PFSK-1 (cell line): ENCODE measurements at regions not wholly inside any gene's neighbourhood (a gene's known extent, or its start where the extent isn't known, plus 50 kb on each side); places are given as distances from the start of the nearest gene placed in this dataset.

Source experiments
- FOXP2 ChIP-seq: optimal IDR thresholded peaks from 2 replicates; pipeline ENCODE3; 2011; ENCODE audit warnings: borderline replicate concordance, control low read depth, inconsistent platforms; ENCODE audit not compliant: insufficient read depth; ENCODE audit errors: extremely low read length, extremely low read depth
- POLR2AphosphoS5 ChIP-seq: IDR thresholded peaks from 2 replicates; pipeline ENCODE4 v1.6.1; 2012; ENCODE audit warnings: low read depth, mild to moderate bottlenecking, control low read depth, low read length, moderate library complexity
- SIN3A ChIP-seq: IDR thresholded peaks from 2 replicates; pipeline ENCODE4 v1.6.1; 2012; ENCODE audit warnings: mild to moderate bottlenecking, low read length, moderate library complexity, borderline replicate concordance; ENCODE audit not compliant: insufficient read depth
- TAF1 ChIP-seq: IDR thresholded peaks from 2 replicates; pipeline ENCODE4 v1.6.1; 2012; ENCODE audit warnings: low read length, control low read depth, borderline replicate concordance; ENCODE audit not compliant: insufficient read depth
- TF ChIP-seq, protein P1 (sequence below), 2 experiments: IDR thresholded peaks; 2 replicates each; pipeline versions ENCODE4 v1.6.1 to v1.8.0; 2011 to 2012; ENCODE audit warnings: low read depth in 2 of 2, low read length in 2 of 2, control low read depth in 1 of 2, inconsistent platforms in 1 of 2, mild to moderate bottlenecking in 1 of 2, moderate library complexity in 1 of 2; ENCODE audit not compliant: insufficient read depth in 1 of 2

DNA sequence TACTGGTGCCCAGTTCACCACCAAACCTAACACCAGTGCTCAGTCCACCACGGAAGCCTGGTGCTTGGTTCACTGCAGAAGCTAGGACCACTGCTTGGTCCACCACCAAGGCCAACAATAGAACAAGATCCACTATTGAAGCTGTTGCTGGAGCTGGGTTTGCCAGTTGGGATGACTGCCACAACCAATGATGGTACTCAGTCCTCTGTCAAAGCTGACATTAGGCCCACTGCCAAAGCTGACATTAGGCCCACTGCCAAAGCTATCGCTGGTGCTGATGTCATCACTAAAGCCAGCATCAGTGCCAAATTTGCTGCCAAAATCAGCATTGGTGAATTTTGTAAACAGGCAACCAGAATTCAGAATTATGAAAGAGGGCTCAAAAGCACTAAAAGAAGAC is 1850.2 kb upstream of the RAG2 start:
- no peak for TF ChIP-seq FOXP2
- TF ChIP-seq, protein P1, sequence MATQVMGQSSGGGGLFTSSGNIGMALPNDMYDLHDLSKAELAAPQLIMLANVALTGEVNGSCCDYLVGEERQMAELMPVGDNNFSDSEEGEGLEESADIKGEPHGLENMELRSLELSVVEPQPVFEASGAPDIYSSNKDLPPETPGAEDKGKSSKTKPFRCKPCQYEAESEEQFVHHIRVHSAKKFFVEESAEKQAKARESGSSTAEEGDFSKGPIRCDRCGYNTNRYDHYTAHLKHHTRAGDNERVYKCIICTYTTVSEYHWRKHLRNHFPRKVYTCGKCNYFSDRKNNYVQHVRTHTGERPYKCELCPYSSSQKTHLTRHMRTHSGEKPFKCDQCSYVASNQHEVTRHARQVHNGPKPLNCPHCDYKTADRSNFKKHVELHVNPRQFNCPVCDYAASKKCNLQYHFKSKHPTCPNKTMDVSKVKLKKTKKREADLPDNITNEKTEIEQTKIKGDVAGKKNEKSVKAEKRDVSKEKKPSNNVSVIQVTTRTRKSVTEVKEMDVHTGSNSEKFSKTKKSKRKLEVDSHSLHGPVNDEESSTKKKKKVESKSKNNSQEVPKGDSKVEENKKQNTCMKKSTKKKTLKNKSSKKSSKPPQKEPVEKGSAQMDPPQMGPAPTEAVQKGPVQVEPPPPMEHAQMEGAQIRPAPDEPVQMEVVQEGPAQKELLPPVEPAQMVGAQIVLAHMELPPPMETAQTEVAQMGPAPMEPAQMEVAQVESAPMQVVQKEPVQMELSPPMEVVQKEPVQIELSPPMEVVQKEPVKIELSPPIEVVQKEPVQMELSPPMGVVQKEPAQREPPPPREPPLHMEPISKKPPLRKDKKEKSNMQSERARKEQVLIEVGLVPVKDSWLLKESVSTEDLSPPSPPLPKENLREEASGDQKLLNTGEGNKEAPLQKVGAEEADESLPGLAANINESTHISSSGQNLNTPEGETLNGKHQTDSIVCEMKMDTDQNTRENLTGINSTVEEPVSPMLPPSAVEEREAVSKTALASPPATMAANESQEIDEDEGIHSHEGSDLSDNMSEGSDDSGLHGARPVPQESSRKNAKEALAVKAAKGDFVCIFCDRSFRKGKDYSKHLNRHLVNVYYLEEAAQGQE (IDR thresholded peaks at IDR 0.05; ENCODE audit: insufficient read depth in 1 of 2, low read depth in 2 of 2, low read length in 2 of 2): 0 out of 4 replicates have a peak, but pooled peaks of 1 of the 2 experiments have one; percentile 25

DNA sequence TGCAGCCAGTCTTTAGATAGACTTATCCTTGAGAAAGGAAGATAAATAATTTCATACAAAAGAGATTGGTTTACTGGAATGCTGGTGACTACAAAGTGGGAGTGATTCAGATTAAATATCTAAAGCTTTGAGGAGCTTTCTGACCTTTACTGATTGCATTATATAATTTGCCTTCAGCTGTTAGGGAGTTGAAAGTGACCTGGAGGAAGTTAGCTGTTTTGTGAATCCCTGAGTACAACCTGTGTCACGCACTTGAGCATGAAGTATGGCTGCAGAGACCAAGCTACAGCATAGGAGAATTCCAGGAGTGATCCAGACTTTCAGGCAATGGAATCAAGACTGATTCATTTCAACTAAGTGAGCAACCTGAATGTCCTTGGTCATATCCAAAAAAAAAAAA is 1848.3 kb upstream of the RAG2 start:
- no peak for TF ChIP-seq SIN3A
- no peak for TF ChIP-seq TAF1
- no peak for TF ChIP-seq FOXP2
- TF ChIP-seq, protein P1 (IDR thresholded peaks at IDR 0.05; ENCODE audit: insufficient read depth in 1 of 2, low read depth in 2 of 2, low read length in 2 of 2): no peak
- TF ChIP-seq POLR2AphosphoS5: no peak

DNA sequence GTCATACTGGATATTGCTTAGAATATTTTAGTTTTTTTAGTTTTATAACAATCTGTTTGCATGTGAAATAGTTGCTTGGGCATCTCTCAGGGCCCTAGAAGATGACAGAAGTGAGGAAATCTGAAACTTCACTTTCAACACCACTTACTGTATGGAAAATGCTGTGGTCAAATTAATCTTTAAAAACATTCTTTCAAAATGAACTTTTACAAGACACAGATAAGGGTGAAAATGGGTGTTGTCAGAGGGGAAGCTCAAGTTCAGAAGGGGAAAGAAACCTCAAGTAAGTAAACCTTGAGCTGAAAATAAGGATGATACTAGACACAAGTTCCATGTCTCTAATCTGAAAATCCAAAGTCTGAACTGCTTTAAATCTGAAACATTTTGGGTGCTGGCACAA is 1840.1 kb upstream of the RAG2 start:
- TF ChIP-seq SIN3A (no peak), POLR2AphosphoS5 (no peak), FOXP2 (no peak), TAF1 (no peak)
- TF ChIP-seq, protein P1 (IDR thresholded peaks at IDR 0.05; ENCODE audit: insufficient read depth in 1 of 2, low read depth in 2 of 2, low read length in 2 of 2): no peak

DNA sequence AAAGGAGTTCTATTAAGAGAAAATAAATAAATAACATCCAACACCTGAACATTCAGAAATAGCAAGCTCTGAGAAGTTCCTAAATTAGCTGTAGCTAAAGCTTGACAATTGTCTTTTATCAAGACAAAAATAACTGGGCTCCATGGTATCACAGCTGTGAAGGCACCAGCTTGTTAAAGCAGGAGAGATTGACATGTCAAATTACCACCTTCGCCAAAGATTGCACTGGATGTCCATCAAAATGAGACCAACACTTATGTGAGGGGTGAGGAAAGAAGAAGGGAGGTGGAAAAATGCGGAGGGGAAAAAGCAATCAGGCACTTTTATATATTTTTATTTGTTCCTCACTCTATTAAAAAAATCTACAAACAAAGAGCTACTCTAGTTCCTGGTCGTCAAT is 1827.5 kb upstream of the RAG2 start:
- TF ChIP-seq, protein P1 (IDR thresholded peaks at IDR 0.05; ENCODE audit: insufficient read depth in 1 of 2, low read depth in 2 of 2, low read length in 2 of 2): no peak
- TF ChIP-seq TAF1 (no peak), POLR2AphosphoS5 (no peak), FOXP2 (no peak), SIN3A (no peak)

DNA sequence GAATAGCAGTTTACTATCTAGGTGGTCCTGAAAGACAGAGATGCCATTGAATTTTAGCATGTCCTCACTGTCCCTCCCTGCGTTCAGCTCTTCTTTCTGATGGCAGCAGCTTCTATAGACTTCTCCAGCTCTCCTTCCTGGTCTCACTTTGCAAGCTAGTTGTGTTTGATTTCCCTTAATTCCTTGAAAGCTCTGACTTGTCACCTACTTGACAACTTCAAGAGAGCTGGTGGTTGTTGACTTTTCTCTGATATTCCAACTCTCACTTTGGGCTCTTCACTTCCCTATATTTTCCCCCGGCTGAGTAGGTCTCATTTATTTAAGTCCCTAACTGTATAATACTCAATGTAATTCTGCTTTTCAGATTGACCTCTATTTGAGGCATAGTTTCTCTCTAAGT is 1825.0 kb upstream of the RAG2 start:
- TF ChIP-seq FOXP2: no peak
- TF ChIP-seq, protein P1 (IDR thresholded peaks at IDR 0.05; ENCODE audit: insufficient read depth in 1 of 2, low read depth in 2 of 2, low read length in 2 of 2): no peak
- TF ChIP-seq TAF1: no peak
